ENCODE measurements at regions not wholly inside any gene's neighbourhood (a gene's known extent, or its start where the extent isn't known, plus 50 kb on each side); places are given as distances from the start of the nearest gene placed in this dataset.

- Histone ChIP-seq H3K36me3 (ENCODE audit: insufficient read depth, low read length) (no peaks in the 10 kb centered on the region), H3K79me2 (ENCODE audit: insufficient read depth, low read length) (no peaks in the 10 kb centered on the region), H3K4me3 (ENCODE audit: low read depth in 1 of 2, low read length in 2 of 2) (no peak overlapping the region), H3K9ac (ENCODE audit: low read depth, low read length) (no peak overlapping the region), H3K4me2 (ENCODE audit: insufficient read depth, low read length) (no peak overlapping the region), H2AFZ (ENCODE audit: low read depth, low read length) (no peak overlapping the region), H4K20me1 (ENCODE audit: insufficient read depth, low read length) (no peaks in the 10 kb centered on the region), H3K27ac (ENCODE audit: low read length) (no peak overlapping the region), H3K4me1 (ENCODE audit: insufficient read depth, low read length) (no peaks in the 10 kb centered on the region), H3K9me3 (ENCODE audit: insufficient read depth, low read length, severe bottlenecking) (no peaks in the 10 kb centered on the region), H3K27me3 (ENCODE audit: insufficient read depth, low read length, poor library complexity) (no peaks in the 10 kb centered on the region)
- ATAC-seq (ENCODE audit: insufficient read depth, low read depth), result no peak
- no peak for DNase-seq
- no peak for TF ChIP-seq EZH2 (IDR thresholded peaks at IDR 0.05; ENCODE audit: borderline replicate concordance, low read depth, low read length, severe bottlenecking)
- TF ChIP-seq CTCF (IDR thresholded peaks at IDR 0.05; ENCODE audit: borderline replicate concordance, extremely low read depth, low read length, poor library complexity, severe bottlenecking), result no peak
These were observed 89.4 kb upstream of the PAK5 start for GRCh38 chr20:9928281-9928737.

- H3K9ac ChIP-seq (ENCODE audit: low read depth, low read length), result no peak overlapping the region
- no peaks in the 10 kb centered on the region for H3K36me3 ChIP-seq (ENCODE audit: insufficient read depth, low read length)
- no peak overlapping the region for H2AFZ ChIP-seq (ENCODE audit: low read depth, low read length)
- ATAC-seq (ENCODE audit: insufficient read depth, low read depth), result no peak
- no peaks in the 10 kb centered on the region for H3K9me3 ChIP-seq (ENCODE audit: insufficient read depth, low read length, severe bottlenecking)
- no peaks in the 10 kb centered on the region for H4K20me1 ChIP-seq (ENCODE audit: insufficient read depth, low read length)
- no peaks in the 10 kb centered on the region for H3K27me3 ChIP-seq (ENCODE audit: insufficient read depth, low read length, poor library complexity)
- no peak for DNase-seq
- H3K4me2 ChIP-seq (ENCODE audit: insufficient read depth, low read length), result no peak overlapping the region
- no peak overlapping the region for H3K27ac ChIP-seq (ENCODE audit: low read length)
- no peaks in the 10 kb centered on the region for H3K79me2 ChIP-seq (ENCODE audit: insufficient read depth, low read length)
- TF ChIP-seq CTCF (IDR thresholded peaks at IDR 0.05; ENCODE audit: borderline replicate concordance, extremely low read depth, low read length, poor library complexity, severe bottlenecking), result no peak
- no peak for TF ChIP-seq EZH2 (IDR thresholded peaks at IDR 0.05; ENCODE audit: borderline replicate concordance, low read depth, low read length, severe bottlenecking)
- H3K4me1 ChIP-seq (ENCODE audit: insufficient read depth, low read length), result no peaks in the 10 kb centered on the region
- no peak overlapping the region for H3K4me3 ChIP-seq (ENCODE audit: low read depth in 1 of 2, low read length in 2 of 2)
These were observed 88.3 kb upstream of the PAK5 start for GRCh38 chr20:9927224-9927623.

GRCh38 chr20:9926476-9926875 is 87.6 kb upstream of the PAK5 start:
- H3K27ac ChIP-seq (ENCODE audit: low read length), result no peak overlapping the region
- no peaks in the 10 kb centered on the region for H4K20me1 ChIP-seq (ENCODE audit: insufficient read depth, low read length)
- H3K4me1 ChIP-seq (ENCODE audit: insufficient read depth, low read length), result no peaks in the 10 kb centered on the region
- DNase-seq (no peak), ATAC-seq (ENCODE audit: insufficient read depth, low read depth) (no peak)
- no peak overlapping the region for H2AFZ ChIP-seq (ENCODE audit: low read depth, low read length)
- H3K4me2 ChIP-seq (ENCODE audit: insufficient read depth, low read length), result no peak overlapping the region
- H3K4me3 ChIP-seq (ENCODE audit: low read depth in 1 of 2, low read length in 2 of 2), result no peak overlapping the region
- peaks cover under 1% of the 10 kb centered on the region for H3K27me3 ChIP-seq (ENCODE audit: insufficient read depth, low read length, poor library complexity)
- H3K9ac ChIP-seq (ENCODE audit: low read depth, low read length), result no peak overlapping the region
- no peaks in the 10 kb centered on the region for H3K36me3 ChIP-seq (ENCODE audit: insufficient read depth, low read length)
- TF ChIP-seq CTCF (IDR thresholded peaks at IDR 0.05; ENCODE audit: borderline replicate concordance, extremely low read depth, low read length, poor library complexity, severe bottlenecking), result no peak
- TF ChIP-seq EZH2 (IDR thresholded peaks at IDR 0.05; ENCODE audit: borderline replicate concordance, low read depth, low read length, severe bottlenecking), result no peak
- no peaks in the 10 kb centered on the region for H3K79me2 ChIP-seq (ENCODE audit: insufficient read depth, low read length)
- H3K9me3 ChIP-seq (ENCODE audit: insufficient read depth, low read length, severe bottlenecking), result no peaks in the 10 kb centered on the region

GRCh38 chr20:9926007-9926406 is 87.1 kb upstream of the PAK5 start:
- Histone ChIP-seq H3K27me3 (ENCODE audit: insufficient read depth, low read length, poor library complexity) (peaks cover 4% of the 10 kb centered on the region), H3K9me3 (ENCODE audit: insufficient read depth, low read length, severe bottlenecking) (no peaks in the 10 kb centered on the region), H3K4me3 (ENCODE audit: low read depth in 1 of 2, low read length in 2 of 2) (no peak overlapping the region), H3K27ac (ENCODE audit: low read length) (no peak overlapping the region), H3K4me1 (ENCODE audit: insufficient read depth, low read length) (no peaks in the 10 kb centered on the region), H3K9ac (ENCODE audit: low read depth, low read length) (no peak overlapping the region), H4K20me1 (ENCODE audit: insufficient read depth, low read length) (no peaks in the 10 kb centered on the region), H2AFZ (ENCODE audit: low read depth, low read length) (no peak overlapping the region), H3K36me3 (ENCODE audit: insufficient read depth, low read length) (no peaks in the 10 kb centered on the region), H3K4me2 (ENCODE audit: insufficient read depth, low read length) (no peak overlapping the region), H3K79me2 (ENCODE audit: insufficient read depth, low read length) (no peaks in the 10 kb centered on the region)
- no peak for ATAC-seq (ENCODE audit: insufficient read depth, low read depth)
- TF ChIP-seq EZH2 (IDR thresholded peaks at IDR 0.05; ENCODE audit: borderline replicate concordance, low read depth, low read length, severe bottlenecking) (no peak), CTCF (IDR thresholded peaks at IDR 0.05; ENCODE audit: borderline replicate concordance, extremely low read depth, low read length, poor library complexity, severe bottlenecking) (no peak)
- DNase-seq, result no peak

All from DND-41 (cell line).